Endometrial microvascular endothelial cells (primary cell): ENCODE measurements at regions not wholly inside any gene's neighbourhood (a gene's known extent, or its start where the extent isn't known, plus 50 kb on each side); places are given as distances from the start of the nearest gene placed in this dataset.

Experiments
- in situ Hi-C: cut with HindIII; loops from 2 replicates; pipeline ENCODE4 v1.10.0; 2017; ENCODE audit warnings: low sequenced_read_pairs, low pct_unique_long_range_greater_than_20kb; ENCODE audit errors: inconsistent ontology term

DNA sequence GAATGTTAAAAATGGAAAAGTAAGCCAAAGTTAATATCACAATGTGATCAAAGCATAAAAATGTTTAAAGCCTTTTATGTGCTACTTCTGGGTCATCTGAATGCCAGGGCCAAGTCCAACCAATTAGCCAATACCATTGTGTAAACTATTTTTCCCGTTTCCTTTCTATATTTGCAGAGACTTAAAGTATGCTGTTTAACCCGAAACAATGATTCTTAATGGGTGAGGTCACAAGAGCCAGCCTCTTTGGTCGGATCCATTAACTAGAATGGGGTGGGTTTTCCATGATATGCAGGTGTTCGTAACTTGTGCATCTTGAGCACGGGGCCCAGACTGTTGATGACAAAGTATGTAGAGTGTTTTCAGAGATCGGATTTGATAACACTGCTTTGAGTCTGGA, 111.3 kb upstream of the IGFBP3 start:
- in situ Hi-C loops: no loop called here

DNA sequence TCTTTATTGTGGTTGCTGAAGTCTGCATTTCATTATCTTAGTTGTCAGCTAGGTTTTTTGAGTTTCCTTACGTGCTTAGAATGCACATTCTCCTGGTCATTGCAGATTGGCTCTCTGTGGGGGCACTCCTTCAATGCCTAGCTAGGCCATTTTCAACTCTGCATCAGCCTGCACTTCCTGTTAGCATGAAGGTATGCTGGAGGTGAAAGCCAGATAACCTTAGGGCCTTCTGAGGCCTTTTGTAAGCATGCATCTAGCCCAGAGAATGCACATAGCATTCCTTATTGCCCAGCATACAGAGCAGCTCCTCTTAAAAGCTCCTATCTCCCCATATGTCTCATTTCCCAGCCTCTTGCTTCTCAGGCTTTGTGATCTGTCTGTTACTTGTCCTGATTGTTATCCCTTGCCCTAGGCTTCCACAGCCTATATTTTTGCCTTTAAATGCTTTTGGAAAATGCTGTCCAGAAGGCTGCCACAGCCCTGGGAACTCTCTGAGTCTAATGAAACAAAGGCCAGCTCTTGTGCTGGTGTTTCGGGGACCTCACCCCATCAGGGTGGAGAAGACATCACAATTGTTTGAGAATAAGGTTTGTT, 108.1 kb upstream of the IGFBP3 start:
- in situ Hi-C loops: no loop called here

DNA sequence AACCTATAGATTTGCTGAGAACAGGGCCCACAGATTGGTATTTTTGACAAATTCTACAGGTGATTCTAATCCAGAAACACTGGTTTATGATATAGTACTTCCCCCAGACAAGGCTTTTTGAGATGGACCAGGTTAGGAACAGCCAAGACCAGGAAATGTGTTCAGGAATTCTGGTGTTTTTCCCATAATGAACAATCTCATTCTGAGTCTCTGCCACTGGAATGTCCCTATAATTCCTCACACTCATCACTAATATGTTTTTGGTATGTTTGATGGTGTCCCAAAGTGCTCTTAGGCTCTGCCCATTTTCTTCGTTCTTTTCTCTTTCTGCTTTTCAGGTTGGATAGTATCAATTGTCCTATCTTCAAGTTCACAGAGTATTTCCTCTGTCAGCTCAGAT, 107.2 kb upstream of the IGFBP3 start:
- in situ Hi-C loops: no loop called here

DNA sequence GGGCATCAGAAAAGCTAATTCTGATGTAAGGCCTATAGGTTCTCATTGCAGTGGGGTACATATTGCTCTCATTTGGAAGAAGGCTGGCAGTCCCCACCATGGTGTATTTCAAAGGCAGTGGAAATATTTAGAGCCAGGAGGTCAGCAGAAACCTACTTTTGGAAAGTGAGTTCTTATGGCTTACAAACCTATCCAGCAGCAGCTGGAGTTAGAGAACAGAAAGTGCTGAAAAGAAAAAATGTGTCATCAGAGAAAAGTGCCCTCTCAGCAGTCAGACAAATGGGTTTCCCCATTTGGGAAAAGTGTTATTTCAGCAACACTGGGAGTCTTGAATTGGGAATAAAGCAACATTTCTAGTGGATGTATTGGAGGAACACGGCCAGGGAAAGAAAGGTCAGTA, 105.7 kb upstream of the IGFBP3 start:
- in situ Hi-C loops: no loop called here

DNA sequence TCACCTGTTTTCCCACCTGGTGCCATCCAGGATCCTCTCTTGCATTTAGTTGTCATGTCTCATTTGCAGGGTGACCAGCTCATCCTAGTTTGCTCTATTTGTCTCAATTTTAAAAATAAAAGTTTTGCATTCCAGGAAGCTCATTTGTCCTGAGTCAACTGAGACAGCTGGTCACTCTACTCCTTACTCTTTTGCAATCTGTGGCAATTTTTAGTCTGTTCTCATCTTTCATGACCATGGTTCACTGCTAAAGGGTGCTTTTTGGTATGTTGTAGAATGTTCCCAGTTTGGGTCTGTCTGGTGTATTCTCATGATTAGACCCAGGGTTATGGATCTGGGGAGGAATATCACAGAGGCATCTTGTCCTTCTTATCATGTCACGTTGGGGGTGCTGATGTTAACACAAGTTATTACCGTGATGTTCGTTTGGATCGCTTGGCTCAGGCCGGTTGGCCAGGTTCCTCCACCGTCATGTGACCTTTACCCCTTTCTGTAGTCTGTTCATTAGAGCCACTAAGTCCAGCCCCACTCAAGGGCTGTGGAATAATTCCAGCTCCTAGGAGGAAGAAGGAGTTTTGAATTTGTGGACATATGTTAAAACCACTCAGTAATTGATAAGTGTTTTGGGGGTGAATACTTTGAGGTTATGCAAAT, 103.3 kb upstream of the IGFBP3 start:
- in situ Hi-C loops: no loop called here

DNA sequence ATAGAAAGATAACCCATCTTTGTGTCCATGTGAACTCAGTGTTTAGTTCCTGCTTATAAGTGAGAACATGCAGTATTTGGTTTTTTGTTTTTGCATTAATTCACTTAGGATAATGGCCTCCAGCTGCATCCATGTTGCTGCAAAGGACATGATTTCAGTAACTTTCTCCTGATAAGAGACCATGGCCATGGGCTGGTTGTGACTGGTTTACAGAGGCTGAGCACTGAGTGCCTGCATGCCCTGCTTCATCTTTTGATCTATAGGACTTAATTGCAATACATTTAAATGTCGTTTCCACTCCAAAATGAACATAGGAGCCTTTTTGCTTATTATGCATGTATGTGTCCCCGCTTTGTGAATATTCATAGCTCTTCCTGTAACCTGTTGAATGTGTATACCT, 101.3 kb upstream of the IGFBP3 start:
- in situ Hi-C loops: no loop called here

DNA sequence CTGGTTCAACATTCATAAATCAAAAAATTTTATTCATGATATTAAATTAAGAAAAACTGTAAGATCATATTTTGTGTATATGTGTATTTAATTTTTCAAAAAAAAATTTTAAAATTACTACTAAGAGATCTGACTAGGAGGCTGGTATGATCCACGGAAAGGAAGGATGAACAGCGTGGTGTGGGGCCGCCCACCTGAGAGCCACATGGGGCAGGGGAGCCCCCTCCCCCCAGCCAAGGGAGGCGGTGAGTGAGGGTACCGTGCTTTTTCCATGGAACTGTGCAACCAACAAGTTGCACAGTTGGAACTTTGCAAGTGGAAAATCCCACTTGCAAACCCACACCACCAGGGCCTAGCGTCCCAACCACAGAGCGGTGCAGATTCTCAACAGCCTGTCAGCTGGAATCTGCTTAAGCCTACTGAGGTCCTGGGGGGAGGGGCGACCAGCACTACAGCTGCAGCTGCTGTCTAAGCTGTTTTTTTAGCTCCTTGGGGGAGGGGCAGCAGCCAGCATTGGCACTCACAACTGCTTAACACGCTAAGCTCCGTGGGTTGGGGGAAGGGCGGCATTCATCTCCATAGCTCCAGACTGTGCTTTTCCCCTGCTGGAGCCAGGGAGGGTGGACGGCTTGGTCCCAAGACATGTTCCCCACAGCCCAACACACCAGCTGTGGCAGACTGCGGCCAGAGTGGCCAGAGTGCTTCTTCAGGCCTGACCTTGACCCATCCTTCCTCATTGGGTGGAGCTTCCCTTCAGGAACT, 94.2 kb upstream of the IGFBP3 start:
- in situ Hi-C loops: no loop called here

DNA sequence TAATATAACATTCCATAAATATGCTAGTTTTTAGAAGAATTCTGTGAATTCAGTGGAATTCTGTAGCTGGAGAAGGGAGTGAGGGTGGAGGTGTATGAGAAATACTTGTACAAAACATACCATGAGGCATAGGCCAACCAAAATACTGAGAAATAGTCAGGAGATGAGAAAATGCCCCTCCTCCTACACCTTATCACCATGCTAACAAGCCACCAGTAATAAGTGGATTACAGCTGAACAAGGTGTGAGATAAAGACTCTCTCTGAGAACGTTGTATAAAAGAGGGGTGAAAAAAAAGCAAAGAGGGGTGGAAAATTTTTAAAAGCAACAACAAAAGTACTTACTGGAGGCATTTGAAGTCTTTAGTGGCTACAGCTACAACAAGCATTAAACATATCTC, 90.4 kb upstream of the IGFBP3 start:
- in situ Hi-C loops: no loop called here

DNA sequence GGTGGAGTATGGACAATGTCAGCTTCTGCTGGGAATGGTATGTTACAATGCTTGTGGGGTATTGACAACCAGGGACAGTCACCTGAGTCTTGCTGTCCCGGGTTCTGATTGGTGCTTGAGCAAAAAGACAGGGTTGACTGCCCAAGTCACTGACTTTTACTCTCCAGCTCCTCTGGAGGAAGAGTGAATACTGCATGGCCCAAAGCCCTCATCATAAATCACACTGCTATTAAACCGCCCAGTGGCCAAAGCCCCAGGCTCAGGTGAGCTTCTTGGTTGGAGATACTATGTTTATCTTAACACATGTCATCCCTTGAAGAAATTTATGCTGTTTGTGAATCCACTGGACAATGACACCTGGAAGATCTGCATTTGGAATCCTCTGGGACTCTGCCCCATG, 90.0 kb upstream of the IGFBP3 start:
- in situ Hi-C loops: no loop called here

DNA sequence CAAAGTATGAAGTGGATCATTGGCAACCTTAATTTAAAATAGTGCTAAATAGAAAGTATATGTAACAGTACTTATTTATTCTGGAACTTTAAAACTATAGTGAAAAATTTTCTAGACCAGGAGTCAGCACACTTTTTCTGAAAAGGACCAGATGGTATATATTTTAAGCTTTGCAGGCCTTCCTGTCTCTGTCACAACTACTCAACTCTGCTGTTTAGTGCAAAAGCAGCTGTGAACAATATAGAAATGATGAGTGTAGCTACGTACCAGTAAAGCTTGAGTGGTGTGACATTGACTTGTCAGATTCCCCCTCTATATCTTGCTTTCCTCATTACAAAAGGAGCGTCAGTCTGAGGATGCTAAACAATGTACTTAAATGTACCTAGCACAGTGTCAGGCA, 88.1 kb upstream of the IGFBP3 start:
- in situ Hi-C loops: no loop called here

DNA sequence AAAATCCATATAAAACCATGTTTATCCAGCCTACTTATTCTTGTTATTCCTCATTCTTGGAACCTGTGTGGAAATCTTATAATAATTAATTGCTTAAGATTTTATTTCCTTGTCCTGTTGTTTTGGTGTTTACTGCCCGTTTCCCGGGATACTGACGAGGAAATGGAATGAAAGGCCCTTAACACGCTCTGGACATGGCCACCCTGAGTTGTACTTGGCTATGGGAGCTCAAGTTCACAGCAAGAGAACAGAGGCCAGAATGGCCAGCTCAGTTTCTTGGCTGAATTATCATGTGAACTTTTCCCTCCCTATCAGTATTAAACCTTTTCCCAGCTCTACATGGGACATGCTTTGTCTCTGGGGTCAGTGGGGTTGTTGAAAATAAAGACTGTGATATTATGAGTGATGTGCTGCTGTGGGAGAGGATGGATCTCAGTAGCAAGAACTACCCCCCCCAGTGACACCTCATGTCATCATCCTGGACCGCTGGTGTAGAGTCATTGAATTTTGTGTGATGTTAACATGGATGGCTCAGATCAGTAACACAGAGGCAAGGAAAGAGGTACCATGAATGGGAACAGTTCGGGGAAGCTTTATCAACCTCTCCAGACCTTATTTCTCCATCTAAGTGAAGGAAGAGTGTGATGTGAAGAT, 87.0 kb upstream of the IGFBP3 start:
- in situ Hi-C loops: no loop called here

DNA sequence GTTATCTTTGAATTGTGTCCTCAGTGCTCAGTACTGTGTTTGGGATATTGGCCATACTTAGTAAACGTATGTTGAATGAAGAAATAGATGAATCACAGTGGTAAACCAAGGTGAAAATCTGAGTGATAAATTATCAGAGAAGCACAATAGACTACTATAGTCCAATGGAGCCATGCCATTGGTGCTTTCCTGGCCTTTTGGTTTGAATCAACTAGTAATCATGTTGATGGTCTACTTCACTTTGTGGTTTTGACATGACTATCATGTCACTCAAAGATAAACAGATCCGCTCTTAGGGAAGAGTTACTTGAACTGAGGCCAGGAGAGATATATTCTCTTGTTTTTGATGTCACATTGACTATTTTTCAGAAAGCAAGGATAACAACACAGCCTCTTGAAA, 86.1 kb upstream of the IGFBP3 start:
- in situ Hi-C loops: no loop called here

DNA sequence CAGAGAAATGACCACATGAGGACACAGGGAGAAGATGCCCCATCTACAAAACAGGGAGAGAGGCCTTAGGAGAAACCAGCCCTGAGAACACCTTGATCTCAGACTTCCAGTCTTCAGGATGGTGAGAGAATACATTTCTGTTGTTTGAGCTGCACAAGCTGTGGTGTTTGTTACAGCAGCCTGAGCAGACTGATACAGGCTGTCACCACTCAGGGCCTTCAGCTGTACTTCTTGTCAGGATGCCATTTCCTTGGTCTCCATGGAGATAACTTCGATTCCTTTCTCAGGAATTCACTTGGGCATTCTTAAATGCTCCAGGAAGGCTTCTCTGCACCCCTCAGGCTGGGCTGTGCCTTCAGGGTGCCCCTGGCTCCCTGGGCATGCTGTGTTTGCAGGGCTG, 85.7 kb upstream of the IGFBP3 start:
- in situ Hi-C loops: no loop called here

DNA sequence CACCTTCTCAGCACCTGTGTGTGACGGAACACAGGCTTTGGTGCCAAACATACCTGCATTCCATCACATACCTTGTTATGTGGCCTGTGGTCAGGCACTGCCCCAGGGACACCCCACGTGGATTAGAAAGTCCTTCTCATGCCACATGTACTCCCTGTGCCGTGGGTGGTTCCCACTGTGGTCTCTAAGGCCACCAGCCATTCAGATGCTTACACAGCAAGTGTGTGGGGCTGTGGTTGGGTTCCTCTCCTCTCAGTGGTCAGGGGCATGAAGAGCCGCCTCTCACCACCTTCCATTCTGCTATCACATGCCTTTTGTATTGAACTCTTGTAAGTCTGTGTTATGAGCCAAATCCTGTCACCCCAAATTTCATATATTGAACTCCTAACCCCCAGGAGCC, 85.1 kb upstream of the IGFBP3 start:
- in situ Hi-C loops: no loop called here

DNA sequence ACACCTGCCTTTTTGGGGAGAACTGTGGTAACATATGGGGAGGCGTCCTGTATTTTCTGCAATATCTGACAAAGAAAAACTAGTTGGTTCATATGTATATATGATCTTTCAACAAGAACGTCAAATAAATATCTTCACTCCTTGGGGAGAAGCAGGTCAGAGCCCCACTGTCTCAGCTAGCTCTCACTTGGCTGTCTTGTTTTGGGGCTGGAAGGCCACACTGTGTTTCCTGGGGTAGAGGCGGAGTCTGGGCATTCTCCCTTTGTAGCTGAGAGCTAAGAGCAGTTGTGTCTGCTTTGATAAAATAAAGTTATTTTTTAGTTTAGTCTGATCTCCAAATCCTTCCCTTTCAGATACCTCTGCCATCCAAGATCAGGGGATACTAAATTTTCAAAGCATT, 83.9 kb upstream of the IGFBP3 start:
- in situ Hi-C loops: no loop called here

DNA sequence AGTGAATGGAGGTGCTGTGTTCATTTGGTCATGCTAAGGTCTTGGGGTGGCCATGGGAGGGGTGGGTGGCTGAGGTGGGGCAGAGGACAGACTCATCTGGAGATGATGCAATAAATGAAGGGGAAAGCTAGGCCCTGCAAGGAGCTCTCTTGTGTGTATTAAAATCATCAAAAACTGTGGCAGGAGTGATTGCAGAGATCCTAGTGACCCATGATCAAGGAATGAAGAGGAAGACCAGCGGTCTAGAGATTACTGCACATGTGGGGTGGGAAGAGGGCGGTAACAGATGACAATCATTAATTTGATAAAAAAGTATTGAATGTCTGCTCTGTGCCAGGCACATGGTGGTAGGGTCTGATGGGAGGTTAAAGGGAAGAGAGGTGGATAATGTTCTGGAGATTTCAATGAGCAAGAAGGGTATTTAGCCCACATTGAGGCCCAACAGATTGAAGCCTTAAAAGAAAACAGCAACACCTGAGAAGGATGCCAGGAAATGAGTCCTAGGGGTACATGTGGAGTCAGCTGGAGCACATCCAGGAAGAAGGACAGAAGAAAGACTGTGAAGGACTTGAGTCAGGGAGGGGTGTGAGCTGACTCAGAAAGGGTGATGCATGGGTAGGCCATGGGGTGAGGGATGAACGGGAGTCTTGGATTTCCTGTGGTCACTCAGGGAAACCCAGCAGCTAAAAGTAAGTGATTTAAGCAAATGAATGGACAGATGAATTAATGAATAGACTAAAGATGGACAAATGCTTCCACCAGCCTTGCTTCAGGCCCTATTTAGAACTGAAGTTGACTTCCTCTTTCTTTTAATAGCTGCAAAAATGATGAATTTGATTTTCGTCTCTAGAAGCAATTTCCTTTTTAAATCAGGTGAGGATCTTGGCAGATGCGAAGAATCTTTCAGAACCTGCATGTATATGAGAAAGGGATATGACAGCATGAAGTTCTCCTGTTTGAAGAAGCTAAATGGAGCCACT, 83.1 kb upstream of the IGFBP3 start:
- in situ Hi-C loops: no loop called here

DNA sequence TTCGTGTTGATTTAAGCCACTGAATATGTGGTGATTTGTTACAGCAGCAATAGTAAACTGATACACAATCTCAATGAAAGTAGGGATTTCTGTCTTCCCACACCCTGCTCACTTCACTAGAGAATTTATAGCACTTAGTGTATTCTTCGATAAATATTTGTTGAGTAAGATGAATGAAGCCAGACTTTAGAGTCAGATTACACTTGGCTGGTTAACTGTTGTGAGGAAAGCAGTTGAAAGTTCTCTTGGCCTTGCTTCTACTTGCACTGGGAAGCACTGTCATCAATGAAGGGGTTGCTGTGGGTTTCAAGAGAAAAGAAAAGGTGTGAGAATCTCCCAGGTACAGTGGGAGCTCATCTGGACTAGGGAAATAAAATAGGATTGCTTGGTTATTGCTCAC, 82.1 kb upstream of the IGFBP3 start:
- in situ Hi-C loops: no loop called here

DNA sequence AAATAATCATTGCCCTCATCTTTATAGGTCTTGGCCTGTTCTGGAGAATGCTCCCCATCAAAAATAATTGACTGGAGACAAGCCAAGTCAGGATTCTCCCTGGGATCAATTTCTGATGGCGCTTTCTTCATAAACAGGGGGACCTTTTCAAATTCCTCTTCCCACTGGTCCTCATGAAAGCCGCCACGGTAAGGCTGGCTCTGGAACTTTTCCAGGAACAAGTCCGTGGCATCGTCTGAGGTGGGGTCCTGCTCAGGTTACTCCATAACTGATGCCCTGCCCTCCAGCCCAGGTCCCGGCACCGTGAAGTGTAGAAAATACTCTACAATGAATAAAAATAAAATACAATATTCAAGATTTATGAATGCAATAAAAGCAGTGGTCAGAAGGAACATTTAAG, 79.4 kb upstream of the IGFBP3 start:
- in situ Hi-C loops: no loop called here

DNA sequence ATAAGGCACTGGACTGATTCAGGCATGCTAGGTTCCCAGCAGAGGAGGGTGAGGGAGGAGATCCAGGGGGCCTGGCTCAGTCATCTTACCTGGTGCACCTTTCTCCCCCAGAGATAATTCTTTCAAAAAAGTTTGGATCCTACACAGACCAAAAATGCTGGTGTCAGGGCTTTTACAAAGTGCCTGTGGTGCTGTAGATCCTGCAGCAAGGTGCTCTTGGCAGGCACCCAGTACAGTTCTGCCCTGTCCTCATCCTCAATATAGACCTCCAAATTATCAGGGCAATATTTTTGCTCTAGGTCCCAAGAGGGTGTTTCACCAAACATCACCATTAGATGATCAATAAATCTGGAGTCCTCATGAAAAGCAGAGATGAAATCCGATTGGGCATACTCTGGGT, 78.5 kb upstream of the IGFBP3 start:
- in situ Hi-C loops: no loop called here
